ENCODE measurements at regions not wholly inside any gene's neighbourhood (a gene's known extent, or its start where the extent isn't known, plus 50 kb on each side); places are given as distances from the start of the nearest gene placed in this dataset.

DNA sequence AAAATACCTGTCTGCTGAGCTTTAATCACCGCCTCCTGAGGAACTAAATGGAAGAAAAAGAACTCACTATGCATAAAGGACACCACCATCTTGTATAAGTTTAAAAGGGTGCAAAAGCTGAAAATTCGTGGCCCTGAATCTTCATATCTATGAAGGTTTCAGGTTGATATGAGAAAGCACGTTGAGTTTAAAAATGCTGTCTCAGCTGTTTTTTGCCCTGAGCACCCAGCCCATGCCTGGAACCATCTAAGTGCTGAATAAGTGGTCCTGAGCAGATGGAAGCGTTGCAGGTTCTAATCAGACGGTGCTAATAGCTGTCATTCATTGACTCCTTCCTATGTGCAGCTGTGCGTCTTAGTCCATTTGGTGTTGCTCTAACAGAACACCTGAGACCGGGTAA lies 467.4 kb downstream of the EIPR1 start:
- TF ChIP-seq, protein P1, sequence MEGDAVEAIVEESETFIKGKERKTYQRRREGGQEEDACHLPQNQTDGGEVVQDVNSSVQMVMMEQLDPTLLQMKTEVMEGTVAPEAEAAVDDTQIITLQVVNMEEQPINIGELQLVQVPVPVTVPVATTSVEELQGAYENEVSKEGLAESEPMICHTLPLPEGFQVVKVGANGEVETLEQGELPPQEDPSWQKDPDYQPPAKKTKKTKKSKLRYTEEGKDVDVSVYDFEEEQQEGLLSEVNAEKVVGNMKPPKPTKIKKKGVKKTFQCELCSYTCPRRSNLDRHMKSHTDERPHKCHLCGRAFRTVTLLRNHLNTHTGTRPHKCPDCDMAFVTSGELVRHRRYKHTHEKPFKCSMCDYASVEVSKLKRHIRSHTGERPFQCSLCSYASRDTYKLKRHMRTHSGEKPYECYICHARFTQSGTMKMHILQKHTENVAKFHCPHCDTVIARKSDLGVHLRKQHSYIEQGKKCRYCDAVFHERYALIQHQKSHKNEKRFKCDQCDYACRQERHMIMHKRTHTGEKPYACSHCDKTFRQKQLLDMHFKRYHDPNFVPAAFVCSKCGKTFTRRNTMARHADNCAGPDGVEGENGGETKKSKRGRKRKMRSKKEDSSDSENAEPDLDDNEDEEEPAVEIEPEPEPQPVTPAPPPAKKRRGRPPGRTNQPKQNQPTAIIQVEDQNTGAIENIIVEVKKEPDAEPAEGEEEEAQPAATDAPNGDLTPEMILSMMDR (IDR thresholded peaks at IDR 0.05; ENCODE audit: poor library complexity) = no peak
- TF ChIP-seq EZH2 (IDR thresholded peaks at IDR 0.05; ENCODE audit: borderline replicate concordance) = no peak
- no peak for TF ChIP-seq EZH2phosphoT487 (IDR thresholded peaks at IDR 0.05; ENCODE audit: low read depth, severe bottlenecking, unreplicated experiment)
